ENCODE measurements at regions not wholly inside any gene's neighbourhood (a gene's known extent, or its start where the extent isn't known, plus 50 kb on each side); places are given as distances from the start of the nearest gene placed in this dataset.

DNA sequence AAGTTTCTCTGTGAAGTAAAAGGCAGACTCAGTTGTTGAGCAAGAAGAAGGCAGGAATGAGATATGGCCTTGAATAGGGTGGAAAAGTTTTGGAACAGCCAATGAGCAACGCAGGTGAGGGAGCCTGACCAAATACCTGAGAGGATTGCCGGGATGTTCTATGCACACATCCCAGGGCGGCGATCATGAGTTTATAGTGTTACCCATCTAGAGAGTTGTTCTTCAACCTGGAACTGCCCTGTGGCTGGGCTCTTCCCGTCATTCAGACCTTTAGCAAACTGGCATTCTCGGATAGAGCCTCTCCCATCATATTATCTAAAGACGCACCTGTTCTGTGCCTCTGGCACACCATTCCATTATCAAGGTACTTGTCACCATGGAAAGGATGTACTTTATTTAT, 103.0 kb upstream of the KIF5B start:
- H3K4ac ChIP-seq (ENCODE audit: low read depth, low read length): no peak overlapping the region
- no TSS peak for BruUV-seq (replicated peaks)
- 73% methylated on average over 2 of the region's 7 CpGs; no CpG with 5 or more reads in 1 of the 2 experiments for WGBS, 2 experiments (ENCODE audit: extremely low coverage in 2 of 2, insufficient read length in 1 of 2)
- H3K27me3 ChIP-seq (ENCODE audit: control insufficient read depth, insufficient read depth, low read length): no peaks in the 10 kb centered on the region; the same call in 1 of the 2 replicates
- no peak overlapping the region for H2BK20ac ChIP-seq (ENCODE audit: low read depth, low read length)
- no peak overlapping the region for H2BK120ac ChIP-seq (ENCODE audit: low read depth, low read length)
- H2BK5ac ChIP-seq (ENCODE audit: low read depth, low read length, poor library complexity, severe bottlenecking): no peak overlapping the region
- H3K9me1 ChIP-seq (ENCODE audit: insufficient read depth, low read length): no peaks in the 10 kb centered on the region
- H4K8ac ChIP-seq (ENCODE audit: low read depth in 2 of 2, low read length in 2 of 2): no peak overlapping the region
- H4K20me1 ChIP-seq (ENCODE audit: insufficient read depth, low read length): no peaks in the 10 kb centered on the region
- no peak overlapping the region for H3K4me3 ChIP-seq (ENCODE audit: insufficient read depth, low read depth, low read length)
- no peak overlapping the region for H3K9ac ChIP-seq (ENCODE audit: low read depth, low read length)
- POLR2A ChIA-PET (ENCODE audit: unreplicated experiment): no interaction called here
- ATAC-seq (ENCODE audit: low read depth) (no peak), DNase-seq (no peak)
- no peaks in the 10 kb centered on the region for H3K36me3 ChIP-seq (ENCODE audit: control insufficient read depth, insufficient read depth, low read length)
- no peak overlapping the region for H4K91ac ChIP-seq (ENCODE audit: insufficient read depth, low read depth, low read length)
- H3K18ac ChIP-seq (ENCODE audit: low read depth, low read length): no peak overlapping the region
- intact Hi-C loops (cut with micrococcal nuclease): no loop called here
- H3K27ac ChIP-seq (ENCODE audit: insufficient read depth, low read length): no peak overlapping the region
- no peak overlapping the region for H2BK15ac ChIP-seq (ENCODE audit: low read depth, low read length)
- H2AK9ac ChIP-seq (replicated peaks; ENCODE audit: low read depth, low read length, poor library complexity): no peak overlapping the region
- dilution Hi-C loops (cut with HindIII; ENCODE audit: low sequenced_read_pairs, unreplicated experiment): no loop called here
- no peaks in the 10 kb centered on the region for H3K79me1 ChIP-seq (ENCODE audit: low read depth in 1 of 2, low read length in 2 of 2)
- no peak overlapping the region for H4K5ac ChIP-seq (ENCODE audit: low read depth, low read length)
- H3K9me3 ChIP-seq (ENCODE audit: control insufficient read depth, insufficient read depth, low read length): no peaks in the 10 kb centered on the region
- no peak overlapping the region for H3K23ac ChIP-seq (ENCODE audit: low read depth, low read length)
- peaks cover 3% of the 10 kb centered on the region; the same call in 1 of the 2 replicates for H3K4me1 ChIP-seq (ENCODE audit: control insufficient read depth, insufficient read depth, low read length)
- H2AFZ ChIP-seq (replicated peaks; ENCODE audit: low read length, poor library complexity): no peak overlapping the region
- H3K56ac ChIP-seq (ENCODE audit: extremely low read depth, insufficient read depth, low read length): no peak overlapping the region
- CTCF ChIA-PET: no interaction called here
- no peak overlapping the region for H2AK5ac ChIP-seq (ENCODE audit: low read depth, low read length)
- in situ Hi-C loops (cut with MboI; ENCODE audit: low sequenced_read_pairs): no loop called here
- no peak overlapping the region for H3K4me2 ChIP-seq (ENCODE audit: low read depth, low read length)
- H3K14ac ChIP-seq (replicated peaks; ENCODE audit: low read depth, low read length): no peak overlapping the region
- TF ChIP-seq RCOR1 (IDR thresholded peaks at IDR 0.05; ENCODE audit: insufficient replicate concordance, low read length) (no peak), FOS (IDR thresholded peaks at IDR 0.05; ENCODE audit: low read depth, low read length) (no peak), NFE2L2 (IDR thresholded peaks at IDR 0.05; ENCODE audit: low read depth, low read length) (no peak), RAD21 (IDR thresholded peaks at IDR 0.05; ENCODE audit: low read length) (no peak), BHLHE40 (IDR thresholded peaks at IDR 0.05; ENCODE audit: low read depth, low read length) (no peak), RFX5 (IDR thresholded peaks at IDR 0.05; ENCODE audit: low read depth, low read length) (no peak), MAFK (IDR thresholded peaks at IDR 0.05; ENCODE audit: low read depth, low read length) (no peak), CHD1 (IDR thresholded peaks at IDR 0.05; ENCODE audit: low read depth, low read length) (no peak), MXI1 (IDR thresholded peaks at IDR 0.05; ENCODE audit: borderline replicate concordance, low read depth, low read length) (no peak), CEBPB (IDR thresholded peaks at IDR 0.05; ENCODE audit: low read depth, low read length) (no peak), MAZ (IDR thresholded peaks at IDR 0.05; ENCODE audit: borderline replicate concordance, low read depth, low read length) (no peak), SMC3 (IDR thresholded peaks at IDR 0.05; ENCODE audit: low read depth, low read length) (no peak), POLR2A (IDR thresholded peaks at IDR 0.05; ENCODE audit: low read depth, low read length) (no peak)
- TF ChIP-seq, protein P1, sequence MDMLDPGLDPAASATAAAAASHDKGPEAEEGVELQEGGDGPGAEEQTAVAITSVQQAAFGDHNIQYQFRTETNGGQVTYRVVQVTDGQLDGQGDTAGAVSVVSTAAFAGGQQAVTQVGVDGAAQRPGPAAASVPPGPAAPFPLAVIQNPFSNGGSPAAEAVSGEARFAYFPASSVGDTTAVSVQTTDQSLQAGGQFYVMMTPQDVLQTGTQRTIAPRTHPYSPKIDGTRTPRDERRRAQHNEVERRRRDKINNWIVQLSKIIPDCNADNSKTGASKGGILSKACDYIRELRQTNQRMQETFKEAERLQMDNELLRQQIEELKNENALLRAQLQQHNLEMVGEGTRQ (IDR thresholded peaks at IDR 0.05; ENCODE audit: low read depth, low read length): no peak
- TF ChIP-seq, protein P2, sequence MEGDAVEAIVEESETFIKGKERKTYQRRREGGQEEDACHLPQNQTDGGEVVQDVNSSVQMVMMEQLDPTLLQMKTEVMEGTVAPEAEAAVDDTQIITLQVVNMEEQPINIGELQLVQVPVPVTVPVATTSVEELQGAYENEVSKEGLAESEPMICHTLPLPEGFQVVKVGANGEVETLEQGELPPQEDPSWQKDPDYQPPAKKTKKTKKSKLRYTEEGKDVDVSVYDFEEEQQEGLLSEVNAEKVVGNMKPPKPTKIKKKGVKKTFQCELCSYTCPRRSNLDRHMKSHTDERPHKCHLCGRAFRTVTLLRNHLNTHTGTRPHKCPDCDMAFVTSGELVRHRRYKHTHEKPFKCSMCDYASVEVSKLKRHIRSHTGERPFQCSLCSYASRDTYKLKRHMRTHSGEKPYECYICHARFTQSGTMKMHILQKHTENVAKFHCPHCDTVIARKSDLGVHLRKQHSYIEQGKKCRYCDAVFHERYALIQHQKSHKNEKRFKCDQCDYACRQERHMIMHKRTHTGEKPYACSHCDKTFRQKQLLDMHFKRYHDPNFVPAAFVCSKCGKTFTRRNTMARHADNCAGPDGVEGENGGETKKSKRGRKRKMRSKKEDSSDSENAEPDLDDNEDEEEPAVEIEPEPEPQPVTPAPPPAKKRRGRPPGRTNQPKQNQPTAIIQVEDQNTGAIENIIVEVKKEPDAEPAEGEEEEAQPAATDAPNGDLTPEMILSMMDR (conservative IDR thresholded peaks at IDR 0.05; ENCODE audit: low read depth, low read length): no peak
- TF ChIP-seq, protein P3, sequence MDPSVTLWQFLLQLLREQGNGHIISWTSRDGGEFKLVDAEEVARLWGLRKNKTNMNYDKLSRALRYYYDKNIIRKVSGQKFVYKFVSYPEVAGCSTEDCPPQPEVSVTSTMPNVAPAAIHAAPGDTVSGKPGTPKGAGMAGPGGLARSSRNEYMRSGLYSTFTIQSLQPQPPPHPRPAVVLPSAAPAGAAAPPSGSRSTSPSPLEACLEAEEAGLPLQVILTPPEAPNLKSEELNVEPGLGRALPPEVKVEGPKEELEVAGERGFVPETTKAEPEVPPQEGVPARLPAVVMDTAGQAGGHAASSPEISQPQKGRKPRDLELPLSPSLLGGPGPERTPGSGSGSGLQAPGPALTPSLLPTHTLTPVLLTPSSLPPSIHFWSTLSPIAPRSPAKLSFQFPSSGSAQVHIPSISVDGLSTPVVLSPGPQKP (IDR thresholded peaks at IDR 0.05; ENCODE audit: borderline replicate concordance, low read depth, low read length): no peak

Data from IMR-90 (cell line).